HG03175 (cell line): ENCODE measurements at regions not wholly inside any gene's neighbourhood (a gene's known extent, or its start where the extent isn't known, plus 50 kb on each side); places are given as distances from the start of the nearest gene placed in this dataset.

Experiments used
- ATAC-seq: cut with Tn5 transposase; IDR thresholded peaks from one replicate; pipeline ENCODE4 v1.9.1; 2021; ENCODE audit warnings: mild to moderate bottlenecking, moderate library complexity; ENCODE audit not compliant: unreplicated experiment

- no peak for ATAC-seq
Observed at GRCh38 chr6:66902457-66902856, 1195.4 kb upstream of the EYS start.

DNA sequence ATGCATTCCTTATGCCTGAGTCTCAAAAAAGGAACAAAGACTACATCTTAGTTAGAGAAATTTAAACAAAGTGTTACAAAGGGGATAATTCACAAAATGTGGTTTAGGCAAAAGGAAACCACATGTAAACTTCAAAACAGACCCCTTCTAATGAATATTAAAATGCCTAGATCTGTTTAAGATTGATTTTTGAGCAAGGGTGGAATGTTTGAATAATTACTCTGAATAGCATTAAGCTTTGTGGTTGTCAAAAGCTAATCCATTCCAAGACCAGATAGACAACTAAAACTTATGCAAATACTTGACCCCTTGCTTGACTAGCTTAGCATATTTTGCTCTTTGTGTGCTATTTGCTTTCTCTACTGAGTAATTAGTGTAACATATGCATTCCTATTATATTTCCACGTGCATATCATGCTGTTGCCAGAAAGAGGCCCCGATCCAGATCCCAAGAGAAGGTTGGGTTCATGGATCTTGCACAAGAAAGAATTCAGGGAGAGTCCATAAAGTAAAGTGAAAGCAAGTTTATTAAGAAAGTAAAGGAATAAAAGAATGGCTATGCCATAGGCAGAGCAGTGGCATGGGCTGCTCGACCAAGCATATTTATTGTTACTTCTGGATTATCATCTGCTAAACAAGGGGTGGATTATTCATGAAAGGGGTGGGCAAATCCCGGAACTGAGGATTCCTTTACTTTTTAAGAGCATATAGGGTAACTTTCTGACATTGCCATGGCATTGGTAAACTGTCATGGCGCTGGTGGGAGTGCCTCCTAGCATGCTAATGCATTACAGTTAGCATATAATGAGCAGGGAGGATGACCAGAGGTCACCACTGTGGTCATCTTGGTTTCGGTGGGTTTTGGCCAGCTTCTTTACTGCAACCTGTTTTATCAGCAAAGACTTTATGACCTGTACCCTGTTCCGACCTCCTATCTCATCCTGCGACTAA is 1193.4 kb upstream of the EYS start:
- ATAC-seq: no peak

GRCh38 chr6:66897576-66897975 is 1190.5 kb upstream of the EYS start:
- ATAC-seq: no peak

DNA sequence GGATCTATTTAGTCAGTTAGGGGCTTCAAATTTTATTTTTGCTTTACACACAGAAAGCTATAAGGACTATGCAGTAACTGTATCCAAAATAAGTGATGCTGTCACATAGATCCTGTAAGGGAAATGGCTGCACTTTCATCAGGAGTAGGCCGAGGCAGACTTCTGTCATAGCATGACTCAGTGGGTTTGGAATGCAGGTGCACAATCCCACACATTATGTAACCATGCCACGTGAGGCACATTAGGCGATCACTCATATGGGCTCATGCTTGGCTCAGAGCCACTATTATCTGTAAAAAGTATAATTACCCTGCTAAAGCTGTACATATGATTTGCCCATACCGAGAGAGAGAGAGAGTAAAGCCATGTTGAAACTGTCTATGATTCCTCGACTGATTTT is 1189.4 kb upstream of the EYS start:
- no peak for ATAC-seq

- no peak for ATAC-seq
Observed at GRCh38 chr6:66883453-66883852, 1176.4 kb upstream of the EYS start.

- ATAC-seq: no peak
Observed at GRCh38 chr6:66866801-66867200, 1159.8 kb upstream of the EYS start.

DNA sequence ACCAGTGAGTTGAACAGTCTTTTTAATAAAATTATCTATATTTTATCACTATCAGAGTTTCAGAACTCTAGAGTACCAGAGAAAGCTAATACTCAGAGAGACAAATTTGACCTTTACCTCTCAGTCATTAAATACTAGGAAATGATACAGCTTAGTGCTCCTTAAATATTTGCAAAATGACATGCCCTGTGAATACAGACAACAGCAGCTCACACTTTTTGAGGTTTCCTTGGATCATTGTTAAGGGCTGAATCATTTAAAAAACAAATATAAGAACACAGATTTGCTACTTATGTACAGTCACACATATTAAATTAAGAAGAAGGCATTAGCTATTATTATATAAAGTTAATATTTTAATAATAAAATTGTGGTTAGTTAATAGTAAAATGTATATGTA is 1158.7 kb upstream of the EYS start:
- no peak for ATAC-seq

DNA sequence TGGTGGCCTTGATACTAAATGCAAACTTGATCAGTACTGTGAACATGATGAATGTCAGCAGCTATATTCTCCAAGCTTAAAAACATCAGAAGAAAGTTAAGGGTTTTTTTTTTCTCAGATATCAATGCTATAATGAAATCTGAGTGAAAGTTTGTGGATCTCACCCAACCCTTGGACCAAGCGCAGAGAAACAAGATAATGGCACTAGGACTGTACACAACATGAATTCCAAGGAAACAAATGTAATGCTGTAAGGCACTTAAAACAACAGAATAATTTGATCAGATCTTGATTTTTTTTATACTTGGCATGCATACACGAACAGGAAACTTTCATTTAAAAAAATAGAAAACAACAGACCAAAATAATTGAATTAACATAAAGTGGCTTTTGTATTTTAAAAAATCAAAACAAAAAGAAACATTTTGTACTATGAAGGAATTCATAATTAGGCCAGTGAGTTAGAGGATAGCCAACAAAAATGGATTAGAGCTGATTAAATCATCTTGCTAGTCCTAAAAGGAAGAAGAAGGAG is 1154.0 kb upstream of the EYS start:
- ATAC-seq: no peak

- ATAC-seq: no peak
Observed at GRCh38 chr6:66860328-66860727, 1153.3 kb upstream of the EYS start.

DNA sequence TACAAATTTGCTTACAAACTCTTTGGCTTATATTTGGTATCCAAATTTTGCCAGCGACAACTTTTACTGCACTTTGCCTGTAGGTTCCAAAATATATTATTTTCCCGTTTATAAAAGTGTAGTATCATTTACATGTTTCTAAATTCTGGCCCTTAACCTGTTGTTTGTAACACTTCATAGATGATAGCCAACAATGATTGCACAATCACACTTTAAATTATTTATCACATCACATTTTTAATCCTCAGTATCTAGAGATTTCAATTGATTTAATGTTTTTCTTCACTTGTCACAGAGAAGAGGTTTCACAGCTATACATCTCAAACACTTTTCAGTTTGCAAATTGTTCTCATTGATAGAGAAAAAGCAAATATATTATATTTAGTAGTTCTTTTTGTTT is 1151.2 kb upstream of the EYS start:
- no peak for ATAC-seq

DNA sequence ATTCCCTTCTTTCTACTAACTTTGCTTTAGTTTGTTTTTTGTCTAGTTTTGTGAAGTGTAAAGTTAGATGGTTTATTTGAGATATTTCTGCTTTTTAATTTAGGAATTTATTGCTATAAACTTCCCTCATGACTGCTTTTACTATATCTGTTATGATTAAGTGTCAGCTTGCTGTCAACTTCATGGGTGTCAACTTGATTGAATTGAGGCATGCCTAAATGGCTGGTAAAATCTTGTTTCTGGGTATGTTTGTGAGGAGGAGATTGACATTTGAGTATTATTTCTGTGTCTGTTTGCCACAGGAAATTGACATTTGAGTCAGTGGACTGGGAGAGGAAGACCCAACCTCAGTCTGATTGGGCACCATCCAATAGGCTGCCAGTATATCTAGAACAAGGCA is 1147.0 kb upstream of the EYS start:
- no peak for ATAC-seq

DNA sequence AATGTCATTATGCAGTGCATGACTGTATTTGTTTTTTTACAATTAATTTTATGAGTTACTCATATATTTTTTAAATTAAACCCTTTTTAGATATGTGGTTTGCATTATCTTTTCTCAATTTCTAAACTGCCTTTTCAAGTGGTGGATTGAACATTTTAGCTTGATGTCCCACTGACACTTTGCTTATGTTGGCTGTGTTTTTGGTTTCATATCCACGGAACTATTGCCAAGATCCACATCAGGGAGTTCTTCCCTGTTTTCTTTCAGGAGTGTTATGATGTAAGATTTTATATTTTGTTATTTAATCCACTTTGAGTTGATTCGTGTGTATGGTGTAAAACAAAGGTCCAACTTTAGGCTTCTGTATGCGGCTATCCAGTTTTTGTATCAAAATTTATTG is 1144.9 kb upstream of the EYS start:
- ATAC-seq: no peak

DNA sequence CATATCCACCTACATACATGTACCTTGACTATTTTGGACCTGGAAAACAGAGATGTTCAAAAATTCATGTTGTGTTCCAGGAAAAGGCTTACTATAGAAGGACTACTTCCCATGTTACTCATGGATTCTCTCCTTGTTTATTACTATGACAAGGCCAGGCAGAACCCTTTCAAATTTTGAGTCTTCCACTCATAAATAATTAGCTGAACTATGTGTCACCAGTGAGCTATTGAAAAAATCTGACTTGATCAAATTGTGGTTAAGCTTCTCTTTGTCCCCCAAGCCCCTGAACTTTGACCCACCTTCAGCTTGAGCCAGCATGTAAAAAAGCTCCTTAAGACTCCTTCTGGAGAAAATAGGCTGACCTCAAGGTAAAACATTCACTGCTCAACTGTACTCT is 1142.8 kb upstream of the EYS start:
- no peak for ATAC-seq

- no peak for ATAC-seq
Observed at GRCh38 chr6:66848244-66848953, 1141.4 kb upstream of the EYS start.

GRCh38 chr6:66838764-66839163 is 1131.7 kb upstream of the EYS start:
- no peak for ATAC-seq

- ATAC-seq: no peak
Observed at GRCh38 chr6:66825539-66825938, 1118.5 kb upstream of the EYS start.

- no peak for ATAC-seq
Observed at GRCh38 chr6:66814156-66814555, 1107.1 kb upstream of the EYS start.

DNA sequence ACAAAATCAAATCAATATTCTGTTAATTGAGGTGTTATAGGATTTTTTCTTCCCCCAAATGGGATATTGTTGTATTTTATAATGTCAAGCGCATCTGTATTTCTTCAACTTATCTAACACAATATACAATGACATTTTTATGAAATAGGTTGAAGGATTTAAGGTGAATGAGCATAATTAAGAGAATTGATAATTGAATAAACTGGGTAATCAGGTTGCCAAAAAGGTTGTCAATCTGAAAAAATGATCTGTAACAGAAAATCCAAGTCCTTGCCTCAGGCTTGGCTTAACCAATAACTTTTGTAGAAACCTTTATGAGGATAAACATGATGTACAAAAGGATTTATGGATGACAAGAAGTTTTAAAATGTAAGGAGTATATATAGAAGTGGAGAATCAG is 1101.7 kb upstream of the EYS start:
- ATAC-seq: no peak

GRCh38 chr6:66796987-66797386 is 1090.0 kb upstream of the EYS start:
- ATAC-seq: no peak

GRCh38 chr6:66788579-66788978 is 1081.6 kb upstream of the EYS start:
- ATAC-seq: no peak

- no peak for ATAC-seq
Observed at GRCh38 chr6:66772800-66773199, 1065.8 kb upstream of the EYS start.

DNA sequence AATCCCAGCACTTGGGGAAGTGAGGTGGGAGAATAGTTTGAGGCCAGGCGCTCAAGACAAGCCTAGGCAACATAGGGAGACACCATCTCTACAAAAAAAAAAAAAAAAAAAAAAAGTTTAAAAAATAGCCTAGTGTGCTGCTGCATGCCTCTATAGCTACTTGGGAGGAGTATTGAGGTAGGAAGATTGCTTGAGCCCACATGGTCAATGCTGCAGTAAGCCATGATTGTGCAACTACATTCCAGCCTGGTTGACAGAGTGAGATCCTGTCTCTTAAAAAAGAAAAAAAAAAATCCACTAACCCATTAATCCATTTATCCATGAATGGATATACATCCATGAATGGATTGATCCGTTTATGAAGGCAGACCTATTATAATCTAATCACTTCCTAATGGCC is 1064.6 kb upstream of the EYS start:
- ATAC-seq: no peak
